Endothelial cell of umbilical vein (primary cell): ENCODE measurements at regions not wholly inside any gene's neighbourhood (a gene's known extent, or its start where the extent isn't known, plus 50 kb on each side); places are given as distances from the start of the nearest gene placed in this dataset.

Experiments
- BruUV-seq: library from RNA; stranded (reverse); fragments of 400-500 nt; replicated peaks from 2 replicates; lab custom pipeline; 2021; lab: Mats Ljungman, UMichigan
- CTCF ChIA-PET: fragments of 300-600, 350-600 bp; sonication (Branson Sonifier 250); formaldehyde crosslinking; loops from one replicate; lab custom pipeline; 2021; ENCODE audit warnings: antibody characterized with exemption, inconsistent platforms; lab: Charles Lee
- POLR2A ChIA-PET: fragments of 300-600, 350-600 bp; sonication (Branson Sonifier 250); formaldehyde crosslinking; loops from one replicate; lab custom pipeline; 2021; ENCODE audit warnings: antibody characterized with exemption, inconsistent platforms; lab: Charles Lee
- DNase-seq: peaks from one replicate; pipeline ENCODE4 v3.0.0-alpha.2; 2011; ENCODE audit warnings: low read depth, low spot score
- FAIRE-seq: peaks from 2 replicates; lab custom pipeline; 2011; peaks lifted over from hg19 to GRCh38; lab: Jason Lieb, UNC
- H2AFZ ChIP-seq: 2 replicates; pipeline ENCODE4 v1.6.0; 2012; ENCODE audit warnings: low read depth, low read length, control low read depth, inconsistent platforms
- H3K27ac ChIP-seq: 2 replicates; pipeline ENCODE4 v1.5.1; 2011; ENCODE audit warnings: low read depth, mild to moderate bottlenecking, control low read depth, low read length, moderate library complexity; ENCODE audit not compliant: insufficient read depth
- H3K27me3 ChIP-seq, 2 experiments: 2 replicates each; pipeline versions ENCODE4 v1.6.0 to v1.6.1; 2011; ENCODE audit warnings: low read length in 2 of 2, mixed read lengths in 1 of 2; ENCODE audit not compliant: control insufficient read depth in 2 of 2, insufficient read depth in 2 of 2
- H3K36me3 ChIP-seq, 2 experiments: 2 replicates in 1 of 2; 3 replicates in 1 of 2; pipeline ENCODE4 v1.5.1; 2011; ENCODE audit warnings: low read length in 2 of 2, mild to moderate bottlenecking in 1 of 2, moderate library complexity in 1 of 2; ENCODE audit not compliant: control insufficient read depth in 2 of 2, insufficient read depth in 2 of 2; ENCODE audit errors: extremely low read depth in 1 of 2
- H3K4me1 ChIP-seq: 3 replicates; pipeline ENCODE4 v1.5.1; 2011; ENCODE audit warnings: mild to moderate bottlenecking, low read length; ENCODE audit not compliant: control insufficient read depth, insufficient read depth; ENCODE audit errors: extremely low read depth
- H3K4me2 ChIP-seq: 2 replicates; pipeline ENCODE4 v1.6.1; 2011; ENCODE audit warnings: low read length, control low read depth, mixed read lengths; ENCODE audit not compliant: insufficient read depth
- H3K4me3 ChIP-seq, 3 experiments: fragments of 200-600 bp in 1 of 3; sonication (generic), shearing (Covaris generic) in 1 of 3; replicated peaks in 1 of 3; 2 replicates each; pipeline ENCODE4 v1.5.1; 2011 to 2016; ENCODE audit warnings: control low read depth in 3 of 3, low read length in 3 of 3, mild to moderate bottlenecking in 2 of 3, inconsistent platforms in 1 of 3, low read depth in 1 of 3, moderate library complexity in 1 of 3; ENCODE audit not compliant: insufficient read depth in 1 of 3
- H3K79me2 ChIP-seq: 2 replicates; pipeline ENCODE4 v1.6.0; 2012; ENCODE audit warnings: low read length, inconsistent platforms; ENCODE audit not compliant: control insufficient read depth, insufficient read depth
- H3K9ac ChIP-seq: replicated peaks from 2 replicates; pipeline ENCODE3; 2011; ENCODE audit warnings: low read length, control low read depth; ENCODE audit not compliant: insufficient read depth; ENCODE audit errors: extremely low read depth
- H3K9me1 ChIP-seq: replicated peaks from 3 replicates; pipeline ENCODE4 v1.6.0; 2011; ENCODE audit warnings: mild to moderate bottlenecking, low read length; ENCODE audit not compliant: control insufficient read depth, insufficient read depth; ENCODE audit errors: extremely low read depth
- H3K9me3 ChIP-seq: replicated peaks from 2 replicates; pipeline ENCODE4 v1.5.1; 2012; ENCODE audit warnings: low read length, inconsistent platforms; ENCODE audit not compliant: control insufficient read depth, insufficient read depth
- H4K20me1 ChIP-seq: replicated peaks from 2 replicates; pipeline ENCODE3; 2011; ENCODE audit warnings: mild to moderate bottlenecking, low read length; ENCODE audit not compliant: control insufficient read depth, insufficient read depth; ENCODE audit errors: extremely low read depth
- EZH2 ChIP-seq: IDR thresholded peaks from 2 replicates; pipeline ENCODE4 v1.6.1; 2012; ENCODE audit warnings: borderline replicate concordance, low read depth, mild to moderate bottlenecking, moderate library complexity, low read length, inconsistent platforms; ENCODE audit not compliant: severe bottlenecking
- FOS ChIP-seq: IDR thresholded peaks from 2 replicates; pipeline ENCODE4 v1.6.1; 2011; ENCODE audit warnings: mild to moderate bottlenecking, low read length, moderate library complexity, borderline replicate concordance; ENCODE audit not compliant: insufficient read depth
- GATA2 ChIP-seq: IDR thresholded peaks from 2 replicates; pipeline ENCODE4 v1.7.0; 2011; ENCODE audit warnings: low read depth, mild to moderate bottlenecking, moderate library complexity, mixed read lengths, low read length; ENCODE audit not compliant: insufficient read length, insufficient read depth
- JUN ChIP-seq: IDR thresholded peaks from 2 replicates; pipeline ENCODE4 v1.6.1; 2011; ENCODE audit warnings: borderline replicate concordance, low read depth; ENCODE audit not compliant: insufficient read length, insufficient read depth
- MYC ChIP-seq: IDR thresholded peaks from one replicate; pipeline ENCODE4 v1.6.1; 2011; ENCODE audit warnings: mild to moderate bottlenecking, low read depth, low read length
- POLR2A ChIP-seq: IDR thresholded peaks from 2 replicates; pipeline ENCODE4 v1.6.1; 2012; ENCODE audit warnings: low read depth, mild to moderate bottlenecking, control low read depth, low read length
- POLR2AphosphoS5 ChIP-seq: IDR thresholded peaks from 2 replicates; pipeline ENCODE4 v1.6.1; 2012; ENCODE audit warnings: low read depth, mild to moderate bottlenecking, control low read depth, low read length, moderate library complexity; ENCODE audit not compliant: insufficient read depth
- dilution Hi-C: fragments of 300-500 bp; cut with MboI; formaldehyde crosslinking; loops from one replicate; pipeline ENCODE4 v1.15.0; 2019; ENCODE audit warnings: low sequenced_read_pairs; ENCODE audit not compliant: extremely low pct_ligation_motif_present
- intact Hi-C: fragments of 100-400 bp; cut with micrococcal nuclease; formaldehyde crosslinking; loops from one replicate; pipeline ENCODE4 v1.10.0; 2022
- TF ChIP-seq, protein P1 (sequence below), 2 donors: IDR thresholded peaks; 1 replicate in 1 of 2; 2 replicates in 1 of 2; pipeline ENCODE4 v1.5.1; 2011; ENCODE audit warnings: low read length in 2 of 2, mild to moderate bottlenecking in 2 of 2, moderate library complexity in 2 of 2, control low read depth in 1 of 2, inconsistent platforms in 1 of 2, low read depth in 1 of 2; ENCODE audit not compliant: insufficient read depth in 1 of 2; ENCODE audit errors: extremely low read depth in 1 of 2
- TF ChIP-seq, protein P2 (sequence below): IDR thresholded peaks from 2 replicates; pipeline ENCODE4 v1.6.1; 2011; ENCODE audit not compliant: insufficient read depth, insufficient read length

DNA sequence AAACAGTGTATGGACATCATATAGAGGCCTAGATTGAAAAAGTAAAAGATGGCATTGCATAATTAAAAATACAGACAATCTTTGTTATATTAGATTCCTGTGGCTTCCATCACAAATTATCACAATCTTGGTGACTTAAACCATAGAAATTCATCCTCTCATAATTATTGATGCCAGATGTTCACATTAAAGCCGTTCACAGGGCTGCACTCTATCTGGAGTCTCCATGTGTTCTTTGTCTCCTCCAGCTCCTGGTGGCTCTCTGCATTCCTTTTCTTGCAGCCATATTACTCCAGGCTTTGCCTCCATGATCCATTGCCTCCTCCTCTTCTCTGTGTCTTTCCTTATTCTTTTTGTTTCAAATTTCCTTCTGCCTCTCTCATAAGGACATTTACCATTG, 875.7 kb upstream of the USP15 start:
- Histone ChIP-seq H3K4me3 (no peak overlapping the region), H3K9me1 (no peaks in the 10 kb centered on the region), H3K36me3 (no peaks in the 10 kb centered on the region), H3K27ac (no peak overlapping the region), H3K27me3 (no peaks in the 10 kb centered on the region), H2AFZ (no peak overlapping the region), H4K20me1 (no peaks in the 10 kb centered on the region), H3K4me2 (no peak overlapping the region), H3K9me3 (peaks cover 2% of the 10 kb centered on the region), H3K4me1 (no peaks in the 10 kb centered on the region), H3K79me2 (no peaks in the 10 kb centered on the region), H3K9ac (no peak overlapping the region)
- ChIA-PET CTCF (no interaction called here), POLR2A (no interaction called here)
- FAIRE-seq (no peak), DNase-seq (no peak)
- dilution Hi-C loops, result no loop called here
- no TSS peak for BruUV-seq
- intact Hi-C loops, result no loop called here
- TF ChIP-seq GATA2 (no peak), JUN (no peak), POLR2AphosphoS5 (no peak), POLR2A (no peak), FOS (no peak), MYC (no peak), EZH2 (no peak)
- TF ChIP-seq, protein P1, sequence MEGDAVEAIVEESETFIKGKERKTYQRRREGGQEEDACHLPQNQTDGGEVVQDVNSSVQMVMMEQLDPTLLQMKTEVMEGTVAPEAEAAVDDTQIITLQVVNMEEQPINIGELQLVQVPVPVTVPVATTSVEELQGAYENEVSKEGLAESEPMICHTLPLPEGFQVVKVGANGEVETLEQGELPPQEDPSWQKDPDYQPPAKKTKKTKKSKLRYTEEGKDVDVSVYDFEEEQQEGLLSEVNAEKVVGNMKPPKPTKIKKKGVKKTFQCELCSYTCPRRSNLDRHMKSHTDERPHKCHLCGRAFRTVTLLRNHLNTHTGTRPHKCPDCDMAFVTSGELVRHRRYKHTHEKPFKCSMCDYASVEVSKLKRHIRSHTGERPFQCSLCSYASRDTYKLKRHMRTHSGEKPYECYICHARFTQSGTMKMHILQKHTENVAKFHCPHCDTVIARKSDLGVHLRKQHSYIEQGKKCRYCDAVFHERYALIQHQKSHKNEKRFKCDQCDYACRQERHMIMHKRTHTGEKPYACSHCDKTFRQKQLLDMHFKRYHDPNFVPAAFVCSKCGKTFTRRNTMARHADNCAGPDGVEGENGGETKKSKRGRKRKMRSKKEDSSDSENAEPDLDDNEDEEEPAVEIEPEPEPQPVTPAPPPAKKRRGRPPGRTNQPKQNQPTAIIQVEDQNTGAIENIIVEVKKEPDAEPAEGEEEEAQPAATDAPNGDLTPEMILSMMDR (IDR thresholded peaks at IDR 0.05; ENCODE audit: extremely low read depth in 1 of 2, insufficient read depth in 1 of 2, low read depth in 1 of 2, low read length in 2 of 2), result no peak
- TF ChIP-seq, protein P2, sequence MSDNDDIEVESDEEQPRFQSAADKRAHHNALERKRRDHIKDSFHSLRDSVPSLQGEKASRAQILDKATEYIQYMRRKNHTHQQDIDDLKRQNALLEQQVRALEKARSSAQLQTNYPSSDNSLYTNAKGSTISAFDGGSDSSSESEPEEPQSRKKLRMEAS, result no peak
